Vagina (tissue), 2 donors: ENCODE measurements at regions not wholly inside any gene's neighbourhood (a gene's known extent, or its start where the extent isn't known, plus 50 kb on each side); places are given as distances from the start of the nearest gene placed in this dataset.

ENCODE experiments used
- DNase-seq, 2 donors: peaks; one replicate each; pipeline ENCODE4 v3.0.0-alpha.2; 2017; ENCODE audit errors: extremely low spot score in 2 of 2
- H3K27ac ChIP-seq: fragments of 200-600 bp; sonication (generic); one replicate; pipeline ENCODE4 v1.5.1; 2019
- H3K27me3 ChIP-seq: fragments of 200-600 bp; sonication (generic); one replicate; pipeline ENCODE4 v1.5.1; 2019
- H3K36me3 ChIP-seq, 2 donors: fragments of 200-600 bp; sonication (generic); one replicate each; pipeline ENCODE4 v1.5.1; 2017 to 2019
- H3K4me1 ChIP-seq: fragments of 200-600 bp; sonication (generic); one replicate; pipeline ENCODE4 v1.5.1; 2019
- H3K4me3 ChIP-seq, 2 donors: fragments of 200-600 bp; sonication (generic); 1 replicate in 1 of 2; 2 replicates in 1 of 2; pipeline ENCODE4 v1.5.1; 2016 to 2019
- H3K9me3 ChIP-seq: fragments of 200-600 bp; sonication (generic); one replicate; pipeline ENCODE4 v1.5.1; 2019
- CTCF ChIP-seq, 3 experiments: fragments of 450-650 bp in 2 of 3; fragments of 200-600 bp in 1 of 3; sonication (generic) in 1 of 3; IDR thresholded peaks; one replicate each; pipeline ENCODE4 v1.5.1; 2017 to 2019; ENCODE audit warnings: antibody characterized with exemption in 3 of 3, mild to moderate bottlenecking in 2 of 3, moderate library complexity in 2 of 3
- POLR2A ChIP-seq, 2 donors: fragments of 450-650 bp; IDR thresholded peaks; one replicate each; pipeline ENCODE4 v1.6.1; 2017; ENCODE audit warnings: antibody characterized with exemption in 2 of 2, mild to moderate bottlenecking in 2 of 2, moderate library complexity in 2 of 2
- POLR2AphosphoS5 ChIP-seq, 2 donors: sonication (generic); formaldehyde crosslinking; IDR thresholded peaks; one replicate each; pipeline ENCODE4 v1.9.0; 2017; ENCODE audit warnings: antibody characterized with exemption in 2 of 2, mild to moderate bottlenecking in 2 of 2, low read depth in 1 of 2; ENCODE audit not compliant: insufficient read depth in 1 of 2
- intact Hi-C: fragments of 100-400 bp; cut with DNase I; formaldehyde crosslinking; loops from one replicate; pipeline ENCODE4 v1.15.1; 2023

- H3K27ac ChIP-seq, result no peak overlapping the region
- H3K9me3 ChIP-seq, result no peaks in the 10 kb centered on the region
- no peaks in the 10 kb centered on the region for H3K36me3 ChIP-seq
- H3K27me3 ChIP-seq, result no peaks in the 10 kb centered on the region
- no peak overlapping the region for H3K4me3 ChIP-seq
- no peaks in the 10 kb centered on the region for H3K4me1 ChIP-seq
- intact Hi-C loops, result no loop called here
- DNase-seq, result no peak
- TF ChIP-seq POLR2AphosphoS5 (IDR thresholded peaks at IDR 0.05; ENCODE audit: insufficient read depth in 1 of 2, low read depth in 1 of 2) (no peak), CTCF (IDR thresholded peaks at IDR 0.05) (no peak), POLR2A (IDR thresholded peaks at IDR 0.05) (no peak)
These were observed 266.5 kb downstream of the GFRA1 start for GRCh38 chr10:116006508-116006907.

GRCh38 chr10:116005301-116005700 lies 267.7 kb downstream of the GFRA1 start:
- H3K36me3 ChIP-seq, result no peaks in the 10 kb centered on the region
- peaks cover 4% of the 10 kb centered on the region for H3K4me1 ChIP-seq
- no peaks in the 10 kb centered on the region for H3K27me3 ChIP-seq
- no peak for DNase-seq
- no peak overlapping the region for H3K27ac ChIP-seq
- intact Hi-C loops, result no loop called here
- TF ChIP-seq CTCF (IDR thresholded peaks at IDR 0.05), result no peak
- no peak for TF ChIP-seq POLR2A (IDR thresholded peaks at IDR 0.05)
- TF ChIP-seq POLR2AphosphoS5 (IDR thresholded peaks at IDR 0.05; ENCODE audit: insufficient read depth in 1 of 2, low read depth in 1 of 2), result no peak
- H3K9me3 ChIP-seq, result no peaks in the 10 kb centered on the region
- no peak overlapping the region for H3K4me3 ChIP-seq

GRCh38 chr10:116002735-116003134 lies 270.3 kb downstream of the GFRA1 start:
- peaks cover 4% of the 10 kb centered on the region for H3K4me1 ChIP-seq
- intact Hi-C loops, result no loop called here
- no peaks in the 10 kb centered on the region for H3K27me3 ChIP-seq
- no peak for TF ChIP-seq POLR2A (IDR thresholded peaks at IDR 0.05)
- no peak for TF ChIP-seq POLR2AphosphoS5 (IDR thresholded peaks at IDR 0.05; ENCODE audit: insufficient read depth in 1 of 2, low read depth in 1 of 2)
- TF ChIP-seq CTCF (IDR thresholded peaks at IDR 0.05), result no peak
- no peaks in the 10 kb centered on the region for H3K36me3 ChIP-seq
- no peaks in the 10 kb centered on the region for H3K9me3 ChIP-seq
- no peak overlapping the region for H3K4me3 ChIP-seq
- DNase-seq, result peak in 1 of 2 donors; percentile 3
- H3K27ac ChIP-seq, result no peak overlapping the region

- TF ChIP-seq POLR2AphosphoS5 (IDR thresholded peaks at IDR 0.05; ENCODE audit: insufficient read depth in 1 of 2, low read depth in 1 of 2) (no peak), CTCF (IDR thresholded peaks at IDR 0.05) (no peak), POLR2A (IDR thresholded peaks at IDR 0.05) (no peak)
- H3K4me3 ChIP-seq, result no peak overlapping the region
- no peaks in the 10 kb centered on the region for H3K27me3 ChIP-seq
- no peaks in the 10 kb centered on the region for H3K9me3 ChIP-seq
- peak in 1 of 2 donors; percentile 64 for DNase-seq
- peaks cover 4% of the 10 kb centered on the region for H3K4me1 ChIP-seq
- intact Hi-C loops, result no loop called here
- no peaks in the 10 kb centered on the region for H3K36me3 ChIP-seq
- H3K27ac ChIP-seq, result no peak overlapping the region
These were observed 271.0 kb downstream of the GFRA1 start for GRCh38 chr10:116001976-116002375.

GRCh38 chr10:116001262-116001857 lies 271.6 kb downstream of the GFRA1 start:
- Histone ChIP-seq H3K4me3 (no peak overlapping the region), H3K9me3 (no peaks in the 10 kb centered on the region), H3K36me3 (no peaks in the 10 kb centered on the region), H3K27ac (no peak overlapping the region), H3K27me3 (no peaks in the 10 kb centered on the region), H3K4me1 (peaks cover 4% of the 10 kb centered on the region)
- intact Hi-C loops, result no loop called here
- TF ChIP-seq CTCF (IDR thresholded peaks at IDR 0.05) (no peak), POLR2AphosphoS5 (IDR thresholded peaks at IDR 0.05; ENCODE audit: insufficient read depth in 1 of 2, low read depth in 1 of 2) (no peak), POLR2A (IDR thresholded peaks at IDR 0.05) (no peak)
- DNase-seq, result peak in 1 of 2 donors; percentile 67
